Common myeloid progenitor, CD34-positive (primary cell): ENCODE measurements at regions not wholly inside any gene's neighbourhood (a gene's known extent, or its start where the extent isn't known, plus 50 kb on each side); places are given as distances from the start of the nearest gene placed in this dataset.

Source experiments
- CTCF ChIA-PET: fragments of 350-600 bp; sonication (Branson Sonifier 250); formaldehyde crosslinking; loops from one replicate; lab custom pipeline; 2021; ENCODE audit warnings: antibody characterized with exemption; lab: Charles Lee
- POLR2A ChIA-PET: fragments of 350-600 bp; sonication (Branson Sonifier 250); formaldehyde crosslinking; loops from one replicate; lab custom pipeline; 2021; ENCODE audit warnings: antibody characterized with exemption; lab: Charles Lee
- DNase-seq, 3 donors: peaks; one replicate each; pipeline versions ENCODE4 v3.0.0 to v3.0.0-alpha.2; 2013
- H3K27ac ChIP-seq, 2 experiments: 1 replicate in 1 of 2; 2 replicates in 1 of 2; pipeline ENCODE4 v1.7.0; 2013; ENCODE audit warnings: inconsistent platforms in 2 of 2, low read length in 2 of 2, mild to moderate bottlenecking in 2 of 2, low read depth in 1 of 2, moderate library complexity in 1 of 2; ENCODE audit not compliant: severe bottlenecking in 2 of 2, insufficient read depth in 1 of 2, poor library complexity in 1 of 2
- H3K27me3 ChIP-seq, 5 experiments: replicated peaks in 2 of 5; 1 replicate in 3 of 5; 2 replicates in 2 of 5; pipeline versions ENCODE4 v1.6.1 to v1.7.0; 2013; ENCODE audit warnings: low read length in 4 of 5, mild to moderate bottlenecking in 2 of 5, moderate library complexity in 2 of 5, inconsistent platforms in 1 of 5; ENCODE audit not compliant: insufficient read depth in 5 of 5, control insufficient read depth in 4 of 5
- H3K36me3 ChIP-seq, 4 experiments: 1 replicate in 2 of 4; 2 replicates in 2 of 4; pipeline versions ENCODE4 v1.6.1 to v1.7.0; 2013; ENCODE audit warnings: low read length in 3 of 4, control low read depth in 1 of 4, mild to moderate bottlenecking in 1 of 4; ENCODE audit not compliant: control insufficient read depth in 4 of 4, insufficient read depth in 4 of 4
- H3K4me1 ChIP-seq, 4 experiments: 1 replicate in 3 of 4; 2 replicates in 1 of 4; pipeline versions ENCODE4 v1.6.1 to v1.7.1; 2013; ENCODE audit warnings: low read length in 3 of 4, mild to moderate bottlenecking in 3 of 4, control low read depth in 1 of 4, inconsistent platforms in 1 of 4, moderate library complexity in 1 of 4; ENCODE audit not compliant: control insufficient read depth in 4 of 4, insufficient read depth in 4 of 4; ENCODE audit errors: control extremely low read depth in 1 of 4
- H3K4me3 ChIP-seq, 7 experiments: 1 replicate in 4 of 7; 2 replicates in 3 of 7; pipeline versions ENCODE4 v1.5.1 to v1.7.0; 2013; ENCODE audit warnings: mild to moderate bottlenecking in 7 of 7, low read length in 6 of 7, moderate library complexity in 6 of 7, inconsistent platforms in 2 of 7, low read depth in 2 of 7, control low read depth in 1 of 7; ENCODE audit not compliant: insufficient read depth in 4 of 7, control insufficient read depth in 1 of 7; ENCODE audit errors: extremely low read depth in 1 of 7
- H3K9me3 ChIP-seq, 5 experiments: 1 replicate in 4 of 5; 2 replicates in 1 of 5; pipeline versions ENCODE4 v1.6.1 to v1.7.1; 2013; ENCODE audit warnings: low read length in 4 of 5, mild to moderate bottlenecking in 2 of 5, inconsistent platforms in 1 of 5, low read depth in 1 of 5, moderate library complexity in 1 of 5; ENCODE audit not compliant: control insufficient read depth in 4 of 5, insufficient read depth in 2 of 5; ENCODE audit errors: control extremely low read depth in 1 of 5
- whole genome bisulfite sequencing: methylation state at CpG from one replicate; pipeline ENCODE4 v1.1.5; 2013; ENCODE audit not compliant: insufficient coverage; 5-methylcytosine and 5-hydroxymethylcytosine counted together

DNA sequence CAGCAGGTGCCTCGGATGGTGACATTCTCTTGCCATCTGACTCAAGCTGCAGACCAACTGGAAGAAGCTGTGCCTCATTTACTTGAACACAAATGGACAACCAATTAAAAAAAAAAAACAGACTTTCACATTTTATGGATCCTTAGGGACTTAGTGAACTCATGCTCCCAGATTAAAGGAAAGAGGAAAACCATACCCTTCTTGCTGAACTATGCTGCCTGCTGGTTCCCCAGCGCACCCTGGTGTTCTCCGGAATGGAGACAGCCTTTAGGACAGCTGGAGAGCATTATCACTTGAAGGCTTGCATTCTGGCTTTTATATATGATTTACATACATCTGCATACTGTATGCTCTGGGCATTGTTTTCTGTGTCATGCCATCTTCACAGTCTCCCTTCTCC lies 370.7 kb downstream of the SLC4A3 start:
- Histone ChIP-seq H3K9me3 (no peaks in the 10 kb centered on the region), H3K27ac (no peak overlapping the region), H3K4me3 (no peak overlapping the region), H3K27me3 (no peaks in the 10 kb centered on the region), H3K4me1 (no peaks in the 10 kb centered on the region), H3K36me3 (no peaks in the 10 kb centered on the region)
- POLR2A ChIA-PET: no interaction called here
- CTCF ChIA-PET: no interaction called here
- DNase-seq: no peak
- WGBS: 100% methylated on average over 1 of the region's 3 CpGs

- 100% methylated on average over 1 of the region's 5 CpGs for WGBS
- DNase-seq: no peak
These were observed 371.3 kb downstream of the SLC4A3 start for GRCh38 chr2:219998714-219999227.

GRCh38 chr2:220000080-220000479 lies 372.6 kb downstream of the SLC4A3 start:
- POLR2A ChIA-PET: no interaction called here
- H3K4me3 ChIP-seq: no peak overlapping the region
- DNase-seq: no peak

More at GRCh38 chr2:219998714-219999227, 371.3 kb downstream of the SLC4A3 start:
- H3K36me3 ChIP-seq: no peaks in the 10 kb centered on the region
- no peaks in the 10 kb centered on the region for H3K9me3 ChIP-seq
- ChIA-PET POLR2A (no interaction called here), CTCF (no interaction called here)
- H3K4me1 ChIP-seq: no peaks in the 10 kb centered on the region
- no peak overlapping the region for H3K4me3 ChIP-seq
- H3K27ac ChIP-seq: no peak overlapping the region
- H3K27me3 ChIP-seq: no peaks in the 10 kb centered on the region

GRCh38 chr2:220000586-220000985 lies 373.2 kb downstream of the SLC4A3 start:
- Histone ChIP-seq H3K9me3 (no peaks in the 10 kb centered on the region), H3K27me3 (no peaks in the 10 kb centered on the region), H3K4me1 (no peaks in the 10 kb centered on the region), H3K27ac (no peak overlapping the region), H3K36me3 (no peaks in the 10 kb centered on the region), H3K4me3 (no peak overlapping the region)
- ChIA-PET CTCF (no interaction called here), POLR2A (no interaction called here)
- no peak for DNase-seq
- 100% methylated on average over 4 of the region's 4 CpGs for WGBS

More at GRCh38 chr2:220000080-220000479, 372.6 kb downstream of the SLC4A3 start:
- no peaks in the 10 kb centered on the region for H3K9me3 ChIP-seq
- no peaks in the 10 kb centered on the region for H3K27me3 ChIP-seq
- H3K27ac ChIP-seq: no peak overlapping the region
- H3K36me3 ChIP-seq: no peaks in the 10 kb centered on the region
- 96% methylated on average over 2 of the region's 3 CpGs for WGBS
- CTCF ChIA-PET: no interaction called here
- no peaks in the 10 kb centered on the region for H3K4me1 ChIP-seq

- H3K27ac ChIP-seq: no peak overlapping the region
- ChIA-PET POLR2A (no interaction called here), CTCF (no interaction called here)
- H3K36me3 ChIP-seq: no peaks in the 10 kb centered on the region
- no peaks in the 10 kb centered on the region for H3K4me1 ChIP-seq
- no peak overlapping the region for H3K4me3 ChIP-seq
- H3K9me3 ChIP-seq: no peaks in the 10 kb centered on the region
- WGBS: 100% methylated on average over 1 of the region's 3 CpGs
- H3K27me3 ChIP-seq: no peaks in the 10 kb centered on the region
- no peak for DNase-seq
These were observed 374.3 kb downstream of the SLC4A3 start for GRCh38 chr2:220001751-220002150.

GRCh38 chr2:220002251-220002650 lies 374.8 kb downstream of the SLC4A3 start:
- ChIA-PET POLR2A (no interaction called here), CTCF (no interaction called here)
- no peak for DNase-seq
- Histone ChIP-seq H3K27ac (no peak overlapping the region), H3K4me3 (no peak overlapping the region), H3K4me1 (no peaks in the 10 kb centered on the region), H3K27me3 (no peaks in the 10 kb centered on the region), H3K36me3 (no peaks in the 10 kb centered on the region), H3K9me3 (no peaks in the 10 kb centered on the region)
- 90% methylated on average over 2 of the region's 4 CpGs for WGBS

GRCh38 chr2:220002699-220003098 lies 375.3 kb downstream of the SLC4A3 start:
- Histone ChIP-seq H3K9me3 (no peaks in the 10 kb centered on the region), H3K27me3 (no peaks in the 10 kb centered on the region), H3K4me3 (no peak overlapping the region), H3K27ac (no peak overlapping the region), H3K36me3 (no peaks in the 10 kb centered on the region), H3K4me1 (no peaks in the 10 kb centered on the region)
- ChIA-PET POLR2A (no interaction called here), CTCF (no interaction called here)
- 100% methylated on average over 1 of the region's 3 CpGs for WGBS
- DNase-seq: no peak
